A673 (cell line): ENCODE measurements at regions not wholly inside any gene's neighbourhood (a gene's known extent, or its start where the extent isn't known, plus 50 kb on each side); places are given as distances from the start of the nearest gene placed in this dataset.

ENCODE experiments used
- BruUV-seq: library from RNA; stranded (reverse); fragments of 400-500 nt; replicated peaks from 2 replicates; lab custom pipeline; 2021; lab: Mats Ljungman, UMichigan
- CTCF ChIA-PET: fragments of 300-600 bp; sonication (Branson Sonifier 250); formaldehyde crosslinking; loops from one replicate; lab custom pipeline; 2022; ENCODE audit warnings: antibody characterized with exemption; lab: Charles Lee
- POLR2A ChIA-PET: fragments of 300-600 bp; sonication (Branson Sonifier 250); formaldehyde crosslinking; loops from one replicate; lab custom pipeline; 2022; ENCODE audit warnings: antibody characterized with exemption; ENCODE audit not compliant: low non-redundant PET; lab: Charles Lee
- DNase-seq: peaks from one replicate; pipeline ENCODE4 v3.0.0-alpha.2; 2015; ENCODE audit warnings: low spot score
- H3K27ac ChIP-seq: fragments of 200-600 bp; sonication (generic); 2 replicates; pipeline ENCODE4 v1.5.1; 2016; ENCODE audit warnings: mixed run types, low read depth, mild to moderate bottlenecking, mixed read lengths, antibody characterized with exemption, low read length; ENCODE audit not compliant: poor library complexity, severe bottlenecking
- H3K27me3 ChIP-seq: fragments of 200-600 bp; sonication (generic); replicated peaks from 2 replicates; pipeline ENCODE4 v1.6.1; 2017; ENCODE audit warnings: mixed run types, low read depth, mild to moderate bottlenecking, mixed read lengths, antibody characterized with exemption, low read length; ENCODE audit not compliant: insufficient read depth, poor library complexity
- H3K36me3 ChIP-seq: fragments of 200-600 bp; sonication (generic); 2 replicates; pipeline ENCODE4 v1.6.1; 2016; ENCODE audit warnings: mixed run types, mild to moderate bottlenecking, mixed read lengths, antibody characterized with exemption, low read length; ENCODE audit not compliant: insufficient read depth, poor library complexity, severe bottlenecking
- H3K4me1 ChIP-seq: fragments of 200-600 bp; sonication (generic); 2 replicates; pipeline ENCODE4 v1.6.1; 2017; ENCODE audit warnings: mixed run types, mild to moderate bottlenecking, mixed read lengths, antibody characterized with exemption, low read length; ENCODE audit not compliant: insufficient read depth, poor library complexity, severe bottlenecking
- H3K4me3 ChIP-seq: fragments of 200-600 bp; sonication (generic); 2 replicates; pipeline ENCODE4 v1.5.1; 2016; ENCODE audit warnings: low read depth, mixed run types, mild to moderate bottlenecking, mixed read lengths, low read length; ENCODE audit not compliant: poor library complexity, severe bottlenecking
- H3K9me3 ChIP-seq: fragments of 200-600 bp; sonication (generic); 2 replicates; pipeline ENCODE4 v1.6.1; 2016; ENCODE audit warnings: mixed run types, low read depth, mild to moderate bottlenecking, mixed read lengths, antibody characterized with exemption, low read length; ENCODE audit not compliant: poor library complexity, severe bottlenecking
- CTCF ChIP-seq: fragments of 300-800, 200-600 bp; sonication (generic); conservative IDR thresholded peaks from 2 replicates; pipeline ENCODE4 v1.5.1; 2017; ENCODE audit warnings: low read depth, mild to moderate bottlenecking, antibody characterized with exemption, low read length, moderate library complexity, mixed read lengths
- EZH2 ChIP-seq: fragments of 200-600 bp; sonication (generic); IDR thresholded peaks from 2 replicates; pipeline ENCODE4 v1.6.1; 2017; ENCODE audit warnings: borderline replicate concordance, low read depth, mild to moderate bottlenecking, mixed read lengths, antibody characterized with exemption, low read length; ENCODE audit not compliant: poor library complexity, severe bottlenecking
- intact Hi-C: fragments of 100-400 bp; cut with micrococcal nuclease; formaldehyde crosslinking; loops from one replicate; pipeline ENCODE4 v1.10.0; 2022; ENCODE audit not compliant: unreplicated experiment

DNA sequence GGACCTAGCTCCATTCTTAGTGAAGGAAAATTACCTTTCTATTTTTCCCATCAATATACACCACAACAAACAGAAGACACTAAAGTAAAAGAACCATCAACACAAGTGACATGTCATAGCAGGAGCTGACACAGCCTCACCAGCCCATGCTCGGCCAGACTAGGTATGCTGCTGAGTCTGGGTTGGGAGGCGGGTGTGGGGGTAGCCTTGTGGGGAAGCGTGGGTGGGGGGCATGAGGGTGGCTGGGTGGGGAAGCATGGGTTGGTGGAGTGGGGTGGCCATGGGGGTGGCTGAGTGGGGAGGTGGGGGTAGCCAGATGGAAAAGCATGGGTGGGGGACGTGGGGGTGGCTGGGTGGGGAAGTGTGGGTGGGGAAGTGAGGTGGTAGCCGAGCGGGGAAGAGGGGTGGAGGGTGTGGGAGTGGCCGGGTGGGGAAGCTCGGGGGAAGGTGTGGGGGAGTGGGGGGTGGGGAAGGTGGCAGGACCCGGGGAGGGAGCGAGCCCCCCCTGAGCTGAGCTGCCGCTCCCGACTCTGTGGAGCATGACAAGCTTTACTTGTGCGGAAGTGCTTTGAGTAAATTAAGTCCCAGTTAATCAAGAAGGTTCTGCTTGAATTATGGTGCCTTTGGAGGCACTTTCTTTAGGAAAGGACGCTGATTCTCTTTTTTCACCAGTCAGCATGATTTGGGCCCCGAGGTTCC is 294.6 kb upstream of the ZNF32 start:
- CTCF ChIA-PET, result no interaction called here
- Histone ChIP-seq H3K27me3 (no peaks in the 10 kb centered on the region), H3K36me3 (no peaks in the 10 kb centered on the region), H3K9me3 (no peaks in the 10 kb centered on the region), H3K4me3 (no peak overlapping the region), H3K27ac (no peak overlapping the region), H3K4me1 (peaks cover 11% of the 10 kb centered on the region)
- no TSS peak for BruUV-seq
- DNase-seq, result no peak
- intact Hi-C loops, result no loop called here
- POLR2A ChIA-PET, result no interaction called here
- no peak for TF ChIP-seq CTCF
- TF ChIP-seq EZH2, result no peak

DNA sequence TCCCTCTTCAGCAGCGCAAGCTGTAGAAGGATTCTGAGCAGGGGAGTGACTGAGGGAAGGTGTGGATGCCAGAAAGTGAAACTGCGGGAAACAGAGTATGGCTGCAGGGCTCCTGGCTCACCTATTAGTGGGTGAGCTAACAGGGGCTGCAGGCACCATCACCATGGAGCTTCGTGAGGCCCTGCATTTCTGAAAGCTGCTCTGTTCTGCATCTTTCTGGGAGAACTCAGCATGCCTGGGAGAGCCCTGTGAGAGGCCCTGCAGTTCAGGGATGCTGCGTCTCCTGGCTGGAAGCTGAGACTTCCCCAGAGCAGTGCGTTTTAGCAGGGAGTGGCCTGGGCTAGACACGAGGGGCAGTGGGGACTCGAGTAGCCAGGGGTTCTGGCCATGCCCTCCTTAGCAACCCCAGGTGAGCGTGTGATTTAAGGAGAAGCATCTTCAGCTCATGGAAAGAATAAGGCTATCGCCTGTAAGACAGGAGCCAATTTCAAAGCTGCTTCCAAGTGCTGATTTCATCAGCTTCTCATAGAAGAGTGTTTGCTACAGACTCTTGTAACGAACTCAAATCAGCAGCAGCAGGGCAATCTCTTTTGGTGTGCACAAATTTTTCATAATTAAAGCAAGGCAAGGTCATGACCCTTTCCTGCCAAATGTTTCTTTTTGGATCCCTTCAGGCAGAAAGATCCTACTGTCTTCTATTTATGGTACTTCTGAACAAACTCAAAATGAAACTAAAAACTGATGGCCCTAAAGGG is 293.6 kb upstream of the ZNF32 start:
- DNase-seq, result no peak
- ChIA-PET POLR2A (no interaction called here), CTCF (no interaction called here)
- BruUV-seq, result no TSS peak
- Histone ChIP-seq H3K27me3 (no peaks in the 10 kb centered on the region), H3K36me3 (no peaks in the 10 kb centered on the region), H3K4me3 (no peak overlapping the region), H3K9me3 (no peaks in the 10 kb centered on the region), H3K27ac (no peak overlapping the region), H3K4me1 (peaks cover 11% of the 10 kb centered on the region)
- no peak for TF ChIP-seq EZH2
- TF ChIP-seq CTCF, result no peak
- intact Hi-C loops, result no loop called here

GRCh38 chr10:43940898-43941837 is 292.5 kb upstream of the ZNF32 start:
- Histone ChIP-seq H3K36me3 (no peaks in the 10 kb centered on the region), H3K4me3 (no peak overlapping the region), H3K4me1 (peaks cover 11% of the 10 kb centered on the region), H3K9me3 (no peaks in the 10 kb centered on the region), H3K27me3 (no peaks in the 10 kb centered on the region), H3K27ac (no peak overlapping the region)
- POLR2A ChIA-PET, result no interaction called here
- CTCF ChIA-PET, result no interaction called here
- TF ChIP-seq EZH2 (no peak), CTCF (no peak)
- DNase-seq, result no peak
- no TSS peak for BruUV-seq
- intact Hi-C loops, result no loop called here
